GM12878 (cell line): ENCODE measurements at regions not wholly inside any gene's neighbourhood (a gene's known extent, or its start where the extent isn't known, plus 50 kb on each side); places are given as distances from the start of the nearest gene placed in this dataset.

Source experiments
- ATAC-seq: fragments of 200-7000 bp; cut with Tn5 transposase; 3 replicates; pipeline ENCODE4 v1.9.1; 2020; ENCODE audit warnings: mild to moderate bottlenecking, moderate library complexity
- BruUV-seq: library from RNA; stranded (reverse); fragments of 400-500 nt; replicated peaks from 2 replicates; lab custom pipeline; 2021; lab: Mats Ljungman, UMichigan
- CTCF ChIA-PET: fragments of 300-600 bp; sonication (Branson Sonifier 250); formaldehyde crosslinking; extraction: SDS; loops from one replicate; lab custom pipeline; 2021; ENCODE audit warnings: inconsistent platforms; lab: Yijun Ruan, JAX
- POLR2A ChIA-PET: fragments of 350-600 bp; formaldehyde crosslinking; extraction: SDS; loops from one replicate; lab custom pipeline; 2021; ENCODE audit warnings: inconsistent platforms; lab: Charles Lee
- RAD21 ChIA-PET: fragments of 300-600 bp; sonication (Branson Sonifier 250); formaldehyde crosslinking; loops from one replicate; lab custom pipeline; 2023; ENCODE audit warnings: antibody characterized with exemption; ENCODE audit not compliant: unreplicated experiment; lab: Charles Lee
- SMC1A ChIA-PET: fragments of 300-600 bp; sonication (Branson Sonifier 250); formaldehyde crosslinking; loops from one replicate; lab custom pipeline; 2023; ENCODE audit not compliant: unreplicated experiment, uncharacterized antibody; lab: Charles Lee
- DNase-seq: peaks from one replicate; pipeline ENCODE4 v3.0.0-alpha.2; 2011; ENCODE audit warnings: low read depth, low spot score
- FAIRE-seq: peaks from 3 replicates; lab custom pipeline; 2011; peaks lifted over from hg19 to GRCh38; lab: Jason Lieb, UNC
- H2AFZ ChIP-seq: 2 replicates; pipeline ENCODE4 v1.6.0; 2011; ENCODE audit warnings: low read depth, low read length, control low read depth; ENCODE audit not compliant: control insufficient read depth
- H3K27ac ChIP-seq: 2 replicates; pipeline ENCODE4 v1.5.1; 2011; ENCODE audit warnings: control low read depth; ENCODE audit not compliant: control insufficient read depth, insufficient read depth
- H3K27me3 ChIP-seq, 2 experiments: replicated peaks in 1 of 2; 2 replicates each; pipeline versions ENCODE4 v1.6.0 to v1.6.1; 2011; ENCODE audit warnings: low read length in 1 of 2; ENCODE audit not compliant: control insufficient read depth in 2 of 2, insufficient read depth in 2 of 2
- H3K36me3 ChIP-seq, 2 experiments: 2 replicates each; pipeline ENCODE4 v1.5.1; 2011; ENCODE audit warnings: low read length in 1 of 2; ENCODE audit not compliant: control insufficient read depth in 2 of 2, insufficient read depth in 2 of 2
- H3K4me1 ChIP-seq: 2 replicates; pipeline ENCODE4 v1.6.1; 2011; ENCODE audit warnings: mild to moderate bottlenecking, low read length, moderate library complexity, mixed read lengths; ENCODE audit not compliant: control insufficient read depth, insufficient read depth
- H3K4me2 ChIP-seq: 2 replicates; pipeline ENCODE4 v1.6.0; 2011; ENCODE audit warnings: control low read depth; ENCODE audit not compliant: control insufficient read depth, insufficient read depth
- H3K4me3 ChIP-seq: fragments of 200-600 bp; sonication (generic); 2 replicates; pipeline ENCODE4 v1.5.1; 2016
- H3K79me2 ChIP-seq: 2 replicates; pipeline ENCODE4 v1.6.0; 2011; ENCODE audit warnings: low read length; ENCODE audit not compliant: control insufficient read depth, insufficient read depth
- H3K9ac ChIP-seq: 2 replicates; pipeline ENCODE4 v1.8.0; 2011; ENCODE audit warnings: low read length, control low read depth, mixed read lengths; ENCODE audit not compliant: control insufficient read depth, insufficient read depth
- H3K9me3 ChIP-seq: replicated peaks from 3 replicates; pipeline ENCODE4 v1.5.1; 2011; ENCODE audit warnings: mild to moderate bottlenecking, low read length; ENCODE audit not compliant: control insufficient read depth, insufficient read depth
- H4K20me1 ChIP-seq: 2 replicates; pipeline ENCODE4 v1.6.0; 2011; ENCODE audit not compliant: control insufficient read depth, insufficient read depth
- CUX1 ChIP-seq: IDR thresholded peaks from 2 replicates; pipeline ENCODE4 v1.6.1; 2012; ENCODE audit warnings: improper control_type of control experiment, low read depth, low read length; ENCODE audit not compliant: insufficient replicate concordance
- FOXK2 ChIP-seq: fragments of 450-650 bp; IDR thresholded peaks from 2 replicates; pipeline ENCODE4 v1.6.1; 2017; ENCODE audit warnings: mild to moderate bottlenecking, moderate library complexity
- MYB ChIP-seq: fragments of 150-350 bp; IDR thresholded peaks from 2 replicates; pipeline ENCODE4 v1.6.1; 2014; ENCODE audit warnings: mild to moderate bottlenecking, low read depth, low read length, borderline replicate concordance
- STAT3 ChIP-seq: IDR thresholded peaks from 2 replicates; pipeline ENCODE4 v1.6.1; 2011; ENCODE audit warnings: low read depth, low read length, improper control_type of control experiment
- ZBTB4 ChIP-seq: fragments of 450-650 bp; formaldehyde crosslinking; IDR thresholded peaks from 2 replicates; pipeline ENCODE4 v1.4.0; 2022; ENCODE audit warnings: mild to moderate bottlenecking, moderate library complexity
- ZNF687 ChIP-seq: fragments of 450-650 bp; IDR thresholded peaks from 2 replicates; pipeline ENCODE4 v1.6.1; 2017; ENCODE audit warnings: mild to moderate bottlenecking, moderate library complexity
- WGBS: methylation state at CpG from one replicate; pipeline ENCODE4 v1.1.6; 2016; ENCODE audit warnings: low lambda C conversion rate; ENCODE audit not compliant: insufficient replicate concordance, insufficient coverage; ENCODE audit errors: missing lambda C conversion rate; 5-methylcytosine and 5-hydroxymethylcytosine counted together
- in situ Hi-C: fragments of 300-500 bp; cut with MboI; formaldehyde crosslinking; loops from 9 replicates; pipeline ENCODE4 v1.14.3; 2018; ENCODE audit warnings: mixed read lengths
- intact Hi-C: fragments of 100-400 bp; cut with micrococcal nuclease; formaldehyde crosslinking; loops from one replicate; pipeline ENCODE4 v1.14.2; 2022; ENCODE audit not compliant: unreplicated experiment

GRCh38 chr5:27963050-27963783 is 924.8 kb upstream of the CDH9 start (continued):
- TF ChIP-seq MYB (no peak), FOXK2 (no peak)

- Histone ChIP-seq H3K79me2 (no peaks in the 10 kb centered on the region), H2AFZ (no peak overlapping the region), H3K9ac (no peak overlapping the region), H3K36me3 (no peaks in the 10 kb centered on the region), H3K27ac (no peak overlapping the region), H4K20me1 (no peaks in the 10 kb centered on the region), H3K4me3 (no peak overlapping the region), H3K4me2 (no peak overlapping the region), H3K9me3 (no peaks in the 10 kb centered on the region), H3K4me1 (no peaks in the 10 kb centered on the region), H3K27me3 (no peaks in the 10 kb centered on the region)
- CTCF ChIA-PET = interaction anchor here (0.6 kb wide), 1 partner anchor 550 kb away, joined by 3 read pairs; no protein-coding TSS in a partner anchor
- POLR2A ChIA-PET = no interaction called here
- BruUV-seq = no TSS peak
- in situ Hi-C loops = no loop called here
- intact Hi-C loops = no loop called here
- ATAC-seq (no peak), FAIRE-seq (no peak), DNase-seq (no peak)
- RAD21 ChIA-PET = no interaction called here
- SMC1A ChIA-PET = no interaction called here
- 0% methylated on average over 2 of the region's 2 CpGs for WGBS
- no peak for TF ChIP-seq STAT3
- no peak for TF ChIP-seq ZNF687
- TF ChIP-seq CUX1 = no peak
- no peak for TF ChIP-seq ZBTB4 (CRISPR knock-in tag)
Measured at GRCh38 chr5:27962198-27962597, 923.8 kb upstream of the CDH9 start.
